Neural crest cell (in vitro differentiated cells): ENCODE measurements at regions not wholly inside any gene's neighbourhood (a gene's known extent, or its start where the extent isn't known, plus 50 kb on each side); places are given as distances from the start of the nearest gene placed in this dataset.

ENCODE experiments used
- DNase-seq: peaks from one replicate; pipeline ENCODE4 v3.0.0; 2021; ENCODE audit warnings: low read depth, mixed read lengths, low spot score
- H3K27ac Mint-ChIP-seq: one replicate; pipeline ENCODE4 v1.8.0; 2021; ENCODE audit warnings: mild to moderate bottlenecking, mixed read lengths; ENCODE audit not compliant: unreplicated experiment
- H3K27me3 Mint-ChIP-seq: 2 replicates; pipeline ENCODE4 v1.8.0; 2021; ENCODE audit warnings: low read depth, mild to moderate bottlenecking, mixed read lengths
- H3K36me3 Mint-ChIP-seq: 2 replicates; pipeline ENCODE4 v1.8.0; 2021; ENCODE audit warnings: low read depth, mild to moderate bottlenecking, mixed read lengths
- H3K4me1 Mint-ChIP-seq: 2 replicates; pipeline ENCODE4 v1.8.0; 2021; ENCODE audit warnings: mixed read lengths
- H3K4me3 Mint-ChIP-seq: one replicate; pipeline ENCODE4 v1.8.0; 2021; ENCODE audit warnings: mild to moderate bottlenecking, mixed read lengths
- H3K9me3 Mint-ChIP-seq: 2 replicates; pipeline ENCODE4 v1.8.0; 2021; ENCODE audit warnings: mixed read lengths
- TF ChIP-seq, protein P1 (sequence below): fragments of 200-600 bp; sonication (generic); conservative IDR thresholded peaks from 2 replicates; pipeline ENCODE4 v1.5.0; 2021; ENCODE audit warnings: antibody characterized with exemption, mild to moderate bottlenecking

DNA sequence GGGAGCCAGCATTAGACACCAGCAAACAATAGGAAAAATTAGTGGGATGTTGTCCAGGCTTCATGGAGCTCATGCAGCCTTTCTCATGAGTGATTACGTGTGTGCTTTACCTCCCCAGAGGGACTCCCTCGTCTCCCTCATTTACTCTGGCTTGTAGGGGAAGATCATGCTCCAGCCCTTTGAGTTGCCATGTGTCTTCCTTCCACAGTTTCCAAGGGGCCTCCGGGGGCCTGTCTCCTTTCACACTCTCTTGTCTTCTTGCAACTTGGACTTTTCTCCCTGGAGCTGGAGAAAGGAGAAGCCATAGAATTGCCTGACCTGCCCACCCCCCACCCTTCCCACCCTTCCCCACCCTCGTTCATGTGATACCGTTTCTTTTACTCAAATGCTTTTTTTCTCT, 98.7 kb downstream of the FAM43A start:
- Mint-ChIP-seq H3K36me3 (no peaks in the 10 kb centered on the region), H3K27me3 (no peaks in the 10 kb centered on the region), H3K4me3 (no peak overlapping the region), H3K9me3 (no peaks in the 10 kb centered on the region), H3K27ac (no peak overlapping the region), H3K4me1 (no peaks in the 10 kb centered on the region)
- no peak for DNase-seq
- TF ChIP-seq, protein P1, sequence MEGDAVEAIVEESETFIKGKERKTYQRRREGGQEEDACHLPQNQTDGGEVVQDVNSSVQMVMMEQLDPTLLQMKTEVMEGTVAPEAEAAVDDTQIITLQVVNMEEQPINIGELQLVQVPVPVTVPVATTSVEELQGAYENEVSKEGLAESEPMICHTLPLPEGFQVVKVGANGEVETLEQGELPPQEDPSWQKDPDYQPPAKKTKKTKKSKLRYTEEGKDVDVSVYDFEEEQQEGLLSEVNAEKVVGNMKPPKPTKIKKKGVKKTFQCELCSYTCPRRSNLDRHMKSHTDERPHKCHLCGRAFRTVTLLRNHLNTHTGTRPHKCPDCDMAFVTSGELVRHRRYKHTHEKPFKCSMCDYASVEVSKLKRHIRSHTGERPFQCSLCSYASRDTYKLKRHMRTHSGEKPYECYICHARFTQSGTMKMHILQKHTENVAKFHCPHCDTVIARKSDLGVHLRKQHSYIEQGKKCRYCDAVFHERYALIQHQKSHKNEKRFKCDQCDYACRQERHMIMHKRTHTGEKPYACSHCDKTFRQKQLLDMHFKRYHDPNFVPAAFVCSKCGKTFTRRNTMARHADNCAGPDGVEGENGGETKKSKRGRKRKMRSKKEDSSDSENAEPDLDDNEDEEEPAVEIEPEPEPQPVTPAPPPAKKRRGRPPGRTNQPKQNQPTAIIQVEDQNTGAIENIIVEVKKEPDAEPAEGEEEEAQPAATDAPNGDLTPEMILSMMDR: no peak

DNA sequence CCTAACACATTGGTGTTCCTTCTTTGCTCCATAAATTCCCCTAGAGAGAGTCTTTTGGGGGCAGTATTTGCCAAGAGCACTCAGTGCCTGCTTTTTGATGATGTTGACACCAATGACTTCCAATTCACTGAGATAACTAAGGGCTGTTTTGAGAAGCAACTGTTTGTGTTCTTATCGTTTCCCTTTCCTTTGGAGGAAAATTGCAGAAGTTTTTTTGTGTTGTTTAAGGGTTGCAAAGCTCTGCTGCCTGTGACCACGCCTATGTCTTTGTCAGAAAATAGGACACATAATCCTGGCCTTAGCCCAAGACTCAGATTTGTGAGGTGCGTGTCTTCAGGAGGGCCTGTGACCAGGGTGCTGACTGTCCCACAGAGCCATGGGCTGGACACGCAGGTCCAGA, 99.6 kb downstream of the FAM43A start:
- Mint-ChIP-seq H3K4me3 (no peak overlapping the region), H3K9me3 (no peaks in the 10 kb centered on the region), H3K36me3 (no peaks in the 10 kb centered on the region), H3K27me3 (no peaks in the 10 kb centered on the region), H3K4me1 (no peaks in the 10 kb centered on the region), H3K27ac (no peak overlapping the region)
- TF ChIP-seq, protein P1: no peak
- DNase-seq: no peak

DNA sequence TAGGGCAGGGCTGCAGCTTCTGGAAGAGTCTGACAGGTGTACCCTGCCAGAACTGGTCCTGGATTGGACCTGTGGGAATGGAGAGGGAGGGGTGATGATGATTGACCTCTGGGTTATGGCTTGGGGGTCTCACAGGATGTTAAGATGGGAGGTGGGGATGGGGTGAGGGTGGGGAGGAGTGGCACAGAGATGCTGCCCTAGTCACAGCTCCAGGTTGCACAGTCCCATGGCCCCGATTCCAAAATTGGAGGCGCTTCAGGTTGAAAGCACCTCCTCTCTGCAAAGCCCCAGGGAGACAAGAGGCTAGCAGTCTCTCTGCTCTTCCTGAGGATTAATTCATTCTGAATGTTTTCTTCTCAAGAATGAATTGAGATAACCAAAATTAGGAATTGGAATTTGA, 101.4 kb downstream of the FAM43A start:
- TF ChIP-seq, protein P1: no peak
- peak overlapping the region; percentile 94 for H3K27ac Mint-ChIP-seq
- no peak for DNase-seq
- H3K9me3 Mint-ChIP-seq: no peaks in the 10 kb centered on the region
- H3K27me3 Mint-ChIP-seq: no peaks in the 10 kb centered on the region
- no peaks in the 10 kb centered on the region for H3K4me1 Mint-ChIP-seq
- H3K4me3 Mint-ChIP-seq: no peak overlapping the region
- no peaks in the 10 kb centered on the region for H3K36me3 Mint-ChIP-seq

DNA sequence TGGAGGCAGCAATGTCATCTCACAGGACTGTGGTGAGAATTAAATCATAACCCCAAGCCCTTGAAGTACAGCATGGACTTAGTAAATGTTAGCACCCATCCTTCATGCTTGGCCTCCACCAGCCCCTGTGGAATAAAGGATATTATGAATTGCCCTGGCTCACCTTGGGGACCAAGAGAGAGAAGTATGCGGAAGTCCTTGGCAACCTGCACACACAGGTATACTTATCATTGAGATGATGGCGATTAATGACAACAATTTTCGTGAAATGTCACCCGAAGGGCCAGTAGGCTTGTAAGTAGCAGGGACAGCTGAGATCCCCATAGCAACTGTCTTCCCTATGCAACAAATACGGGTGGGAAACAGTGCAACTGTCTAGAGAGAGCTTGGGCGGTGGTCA, 102.0 kb downstream of the FAM43A start:
- H3K36me3 Mint-ChIP-seq: no peaks in the 10 kb centered on the region
- no peak overlapping the region for H3K27ac Mint-ChIP-seq
- DNase-seq: no peak
- TF ChIP-seq, protein P1: no peak
- no peaks in the 10 kb centered on the region for H3K4me1 Mint-ChIP-seq
- no peaks in the 10 kb centered on the region for H3K9me3 Mint-ChIP-seq
- no peak overlapping the region for H3K4me3 Mint-ChIP-seq
- H3K27me3 Mint-ChIP-seq: no peaks in the 10 kb centered on the region

DNA sequence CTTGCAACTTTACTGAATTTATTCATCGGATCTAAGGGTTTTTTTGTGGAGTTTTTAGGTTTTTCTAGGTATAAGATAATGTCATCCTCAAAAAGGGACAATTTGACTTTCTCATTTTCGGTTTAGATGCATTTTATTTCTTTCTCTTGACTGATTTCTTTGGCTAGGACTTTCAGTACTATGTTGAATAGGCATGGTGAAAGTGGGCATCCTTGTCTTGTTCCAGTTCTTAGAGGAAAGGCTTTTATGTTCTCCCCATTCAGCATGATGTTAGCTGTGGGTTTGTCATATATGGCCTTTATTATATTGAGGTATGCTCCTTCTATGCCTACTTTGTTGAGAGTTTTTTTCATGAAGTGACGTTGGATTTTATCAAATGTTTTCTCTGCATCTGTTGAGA, 106.7 kb downstream of the FAM43A start:
- peaks cover 6% of the 10 kb centered on the region for H3K9me3 Mint-ChIP-seq
- H3K36me3 Mint-ChIP-seq: no peaks in the 10 kb centered on the region
- H3K27ac Mint-ChIP-seq: no peak overlapping the region
- TF ChIP-seq, protein P1: no peak
- no peaks in the 10 kb centered on the region for H3K4me1 Mint-ChIP-seq
- DNase-seq: no peak
- no peak overlapping the region for H3K4me3 Mint-ChIP-seq
- no peaks in the 10 kb centered on the region for H3K27me3 Mint-ChIP-seq
